ENCODE measurements at regions not wholly inside any gene's neighbourhood (a gene's known extent, or its start where the extent isn't known, plus 50 kb on each side); places are given as distances from the start of the nearest gene placed in this dataset.
"Not testable (repeated sequence)": the region's sequence is repeated elsewhere in the genome, so short reads cannot be mapped to it uniquely, and the experiment has no call there.

- no peak for DNase-seq
These were observed 190.2 kb downstream of the EDN1 start for GRCh38 chr6:12480379-12480778.

DNA sequence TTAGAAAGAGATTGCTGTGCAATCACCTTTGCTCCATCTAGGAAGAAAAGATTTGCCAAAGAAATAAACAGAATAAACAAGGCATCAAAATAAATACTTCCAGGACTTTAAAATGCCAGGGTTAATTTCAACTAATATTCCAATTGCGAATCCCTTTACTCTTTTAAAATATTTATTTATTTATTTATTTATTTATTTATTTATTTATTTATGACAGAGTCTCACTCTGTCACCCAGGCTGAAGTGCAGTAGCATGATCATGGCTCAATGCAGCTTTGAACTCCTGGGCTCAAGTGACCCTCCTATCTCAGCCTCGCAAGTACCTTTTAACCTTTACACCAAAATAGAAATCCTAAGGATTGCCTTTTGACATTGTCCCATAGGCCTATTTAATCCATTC lies 191.1 kb downstream of the EDN1 start:
- DNase-seq, result no peak

GRCh38 chr6:12481850-12482249 lies 191.7 kb downstream of the EDN1 start:
- no peak for DNase-seq

- no peak for DNase-seq
These were observed 192.5 kb downstream of the EDN1 start for GRCh38 chr6:12482386-12483375.

GRCh38 chr6:12483712-12484111 lies 193.6 kb downstream of the EDN1 start:
- no peak for DNase-seq

- DNase-seq, result no peak
These were observed 194.4 kb downstream of the EDN1 start for GRCh38 chr6:12484519-12484918.

DNA sequence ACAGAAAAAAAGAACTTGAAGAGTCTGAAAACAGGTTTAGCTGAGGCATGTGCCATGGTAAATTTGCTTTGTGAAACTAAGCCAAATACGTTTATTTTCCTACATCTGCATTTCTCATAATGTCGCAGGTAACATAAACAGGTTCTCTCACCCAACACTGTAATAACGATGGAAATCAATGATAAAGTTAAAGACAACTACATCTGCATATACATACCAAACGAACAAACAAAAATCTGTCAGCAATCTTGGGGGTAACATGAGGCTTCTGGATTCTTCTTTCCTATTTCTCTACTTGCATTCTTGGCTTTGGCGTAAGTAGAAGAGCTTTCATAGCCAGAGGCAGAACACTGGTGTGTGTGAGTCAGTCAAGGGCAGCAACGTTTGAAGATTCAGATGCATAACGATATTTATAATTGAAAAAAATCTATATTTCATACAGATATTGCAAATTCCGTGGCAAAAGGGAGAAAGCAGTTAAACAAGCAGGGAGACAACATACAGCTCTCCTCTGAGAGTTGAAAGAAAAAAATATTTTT lies 195.1 kb downstream of the EDN1 start:
- DNase-seq, result no peak

DNA sequence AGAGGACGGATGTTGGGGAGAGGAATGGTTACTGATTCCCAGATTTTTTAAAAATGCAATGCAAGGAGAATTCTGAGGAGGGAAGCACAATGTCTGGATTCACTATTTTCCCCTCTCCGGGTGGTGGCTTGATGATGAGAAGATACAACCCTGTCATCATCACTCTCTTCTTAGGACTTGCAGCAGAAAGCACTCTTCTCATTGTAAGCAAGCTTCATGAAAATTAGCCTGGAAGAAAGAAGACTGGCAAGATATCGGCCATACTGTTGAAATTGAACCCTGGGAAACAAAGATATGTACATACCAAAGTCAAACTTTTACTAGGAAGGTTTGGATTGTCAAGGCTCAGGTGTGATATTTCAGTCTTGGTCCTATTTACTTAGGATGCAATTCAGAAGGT lies 195.7 kb downstream of the EDN1 start:
- DNase-seq, result no peak

DNA sequence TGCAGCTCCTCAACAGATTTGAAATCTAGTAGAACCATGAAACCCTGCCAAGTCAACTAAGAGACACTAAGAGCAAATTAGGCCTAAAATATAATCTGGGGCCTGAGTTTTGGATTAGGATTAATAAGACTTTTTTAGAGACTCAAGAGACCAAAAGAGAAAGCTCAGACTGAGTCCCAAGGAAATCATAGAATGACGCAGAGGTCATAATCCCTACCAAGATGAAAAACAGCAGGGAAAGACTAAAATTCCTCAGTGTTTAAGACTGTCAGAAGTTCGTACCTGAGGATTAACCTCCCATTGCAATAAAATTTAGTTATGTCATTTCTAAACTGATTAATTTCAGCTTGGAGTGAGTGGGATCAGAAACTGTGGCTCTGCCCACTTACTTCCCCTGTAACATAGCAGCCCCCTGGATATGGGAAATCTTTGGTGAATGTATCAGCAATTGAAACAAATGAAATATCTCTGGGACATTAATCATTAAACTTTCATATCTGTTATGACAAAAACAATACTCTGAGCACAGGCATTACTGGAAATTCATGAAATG lies 200.3 kb downstream of the EDN1 start:
- no peak for DNase-seq

DNA sequence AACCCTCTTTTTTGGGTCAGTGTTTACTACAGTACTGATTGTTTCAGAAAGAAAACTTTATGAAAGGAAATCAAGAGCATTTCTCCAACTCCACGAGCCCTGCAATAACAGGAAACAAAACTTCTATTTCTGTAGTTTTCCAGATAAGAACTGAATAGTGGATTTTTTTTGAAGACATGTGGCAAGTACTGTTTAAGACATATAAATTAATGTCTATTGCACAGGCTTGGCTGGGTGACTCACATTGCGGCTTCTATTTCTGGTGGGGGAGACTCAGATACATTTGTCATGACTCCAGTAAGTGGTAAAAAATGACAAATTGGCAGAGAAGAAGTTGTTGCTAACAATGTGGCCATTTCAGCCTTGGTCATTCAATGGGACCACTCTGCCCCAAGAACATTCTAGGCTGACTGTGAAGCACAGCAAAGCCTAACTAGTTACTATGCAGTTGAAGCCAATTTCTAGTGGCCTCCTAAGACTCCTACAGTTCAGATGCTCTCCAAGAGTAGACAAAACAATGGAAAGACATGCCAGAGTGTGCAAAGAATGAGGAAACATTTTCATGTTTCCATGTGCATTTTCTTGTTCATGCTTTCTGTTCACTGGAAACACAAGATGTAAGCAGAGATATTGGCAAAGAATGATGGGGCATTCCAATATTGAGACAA lies 200.9 kb downstream of the EDN1 start:
- no peak for DNase-seq

GRCh38 chr6:12492929-12493328 lies 202.8 kb downstream of the EDN1 start:
- not testable (repeated sequence) for DNase-seq

GRCh38 chr6:12493446-12493845 lies 203.3 kb downstream of the EDN1 start:
- DNase-seq, result no peak

DNA sequence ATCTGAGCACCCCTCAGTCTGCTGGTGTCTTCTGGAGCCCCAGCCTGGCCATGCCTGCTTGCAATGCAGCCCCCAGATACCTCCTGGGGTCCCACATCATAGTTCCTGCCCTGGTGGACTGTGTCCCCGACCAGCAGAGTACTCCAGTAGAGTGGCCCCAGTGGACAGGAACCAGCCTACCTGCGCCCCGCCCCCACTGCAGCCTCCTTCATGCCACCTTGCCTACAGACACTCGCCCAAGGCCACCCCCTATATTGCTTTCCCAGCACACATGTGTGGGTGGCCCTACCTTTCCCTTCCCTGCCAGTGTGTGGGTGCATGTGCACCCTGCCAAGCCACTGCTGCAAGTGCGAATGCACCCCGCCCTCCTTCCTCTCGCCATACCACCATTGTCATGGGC lies 204.0 kb downstream of the EDN1 start:
- DNase-seq, result no peak

- DNase-seq, result no peak
These were observed 211.8 kb downstream of the EDN1 start for GRCh38 chr6:12501990-12502389.

GRCh38 chr6:12504325-12504966 lies 212.1 kb upstream of the PHACTR1 start:
- no peak for DNase-seq

DNA sequence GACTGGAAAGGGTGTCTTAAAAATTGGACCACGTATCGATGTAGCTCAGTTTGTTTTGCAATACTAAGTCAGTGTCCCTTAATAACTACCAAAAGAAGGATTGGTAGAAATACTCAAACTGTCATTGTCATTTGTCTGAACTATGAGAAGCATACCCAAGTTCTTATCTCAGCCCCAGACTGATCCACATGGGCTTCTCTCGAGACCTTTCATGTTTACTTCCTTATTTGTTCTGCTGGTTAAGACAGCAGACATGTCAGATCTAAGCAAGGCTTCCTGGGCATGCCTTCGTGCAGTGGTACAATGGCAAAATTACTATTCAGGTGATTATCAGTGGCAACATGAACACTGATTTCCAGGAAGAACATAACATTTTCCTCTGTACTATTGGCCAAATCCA lies 211.1 kb upstream of the PHACTR1 start:
- DNase-seq, result no peak

DNA sequence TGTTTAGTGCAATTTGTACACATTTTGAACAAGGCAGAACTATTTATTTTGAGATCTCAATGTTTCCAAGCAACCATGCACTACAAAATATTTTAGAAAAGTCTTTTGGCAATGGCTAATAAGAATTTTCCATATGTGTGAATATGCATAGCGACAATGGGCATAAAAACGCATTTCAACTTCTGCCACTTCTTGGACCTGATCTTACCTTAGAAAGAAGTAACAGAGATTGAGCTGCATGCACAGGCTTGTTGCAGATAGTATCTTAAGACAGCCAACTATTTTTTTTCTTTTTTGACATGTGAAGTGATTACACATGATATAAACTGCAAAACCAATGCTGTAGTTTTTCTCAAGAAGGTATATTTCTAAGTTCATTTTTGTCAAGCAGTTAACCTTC lies 210.4 kb upstream of the PHACTR1 start:
- no peak for DNase-seq

GRCh38 chr6:12507636-12508035 lies 208.9 kb upstream of the PHACTR1 start:
- DNase-seq, result no peak

DNA sequence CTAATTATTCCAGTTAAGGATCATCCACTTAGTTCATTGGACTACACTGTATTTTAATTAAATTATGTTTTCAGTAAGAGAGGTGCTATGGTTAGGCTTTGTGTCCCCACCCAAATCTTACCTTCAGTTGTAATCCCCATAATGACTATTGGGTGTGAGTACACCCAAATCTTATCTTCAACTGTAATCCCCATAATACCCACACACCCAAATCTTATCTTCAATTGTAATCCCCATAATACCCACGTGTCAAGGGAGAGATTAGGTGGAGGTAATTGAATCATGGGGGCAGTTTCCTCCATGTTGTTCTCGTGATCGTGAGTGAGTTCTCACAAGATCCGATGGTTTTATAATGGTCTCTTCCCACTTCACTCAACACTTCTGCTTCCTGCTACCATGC lies 208.0 kb upstream of the PHACTR1 start:
- DNase-seq, result no peak

- DNase-seq, result no peak
These were observed 207.5 kb upstream of the PHACTR1 start for GRCh38 chr6:12509060-12509459.

DNA sequence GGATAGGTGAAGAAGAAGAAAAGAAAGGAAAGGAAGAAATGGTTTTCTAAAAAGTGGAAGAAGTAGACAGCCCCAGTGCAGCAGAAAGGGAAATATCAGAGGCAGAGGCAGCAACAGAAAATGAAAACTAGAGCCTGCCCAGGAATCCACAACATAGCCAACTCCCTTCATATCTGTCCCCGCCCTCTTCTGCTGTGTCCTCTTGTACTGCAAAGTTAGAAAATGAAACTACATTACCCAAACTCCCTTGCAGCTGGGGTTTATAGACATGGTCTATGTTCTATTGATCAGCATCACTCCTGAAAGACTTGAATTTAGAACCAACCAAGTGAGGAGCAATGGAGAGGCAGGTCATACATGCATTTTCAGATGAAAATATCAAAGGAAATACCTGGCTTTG lies 200.5 kb upstream of the PHACTR1 start:
- no peak for DNase-seq

- no peak for DNase-seq
These were observed 194.2 kb upstream of the PHACTR1 start for GRCh38 chr6:12522347-12522746.

GRCh38 chr6:12523726-12524125 lies 192.8 kb upstream of the PHACTR1 start:
- DNase-seq, result no peak
